ENCODE measurements at regions not wholly inside any gene's neighbourhood (a gene's known extent, or its start where the extent isn't known, plus 50 kb on each side); places are given as distances from the start of the nearest gene placed in this dataset.

- no peak for TF ChIP-seq POLR2A (IDR thresholded peaks at IDR 0.05; ENCODE audit: low read length)
- no peak for TF ChIP-seq GATA1 (IDR thresholded peaks at IDR 0.05; ENCODE audit: low read depth, low read length)
Observed at GRCh38 chr12:115294453-115295133, 610.6 kb upstream of the TBX3 start.

All from erythroblast (primary cell).